GM19463 (cell line): ENCODE measurements at regions not wholly inside any gene's neighbourhood (a gene's known extent, or its start where the extent isn't known, plus 50 kb on each side); places are given as distances from the start of the nearest gene placed in this dataset.

Experiments used
- ATAC-seq: cut with Tn5 transposase; IDR thresholded peaks from one replicate; pipeline ENCODE4 v1.9.1; 2021; ENCODE audit warnings: mild to moderate bottlenecking, moderate library complexity; ENCODE audit not compliant: unreplicated experiment

- ATAC-seq: no peak
These were observed 116.3 kb upstream of the ADAMTS5 start for GRCh38 chr21:27083144-27083543.

DNA sequence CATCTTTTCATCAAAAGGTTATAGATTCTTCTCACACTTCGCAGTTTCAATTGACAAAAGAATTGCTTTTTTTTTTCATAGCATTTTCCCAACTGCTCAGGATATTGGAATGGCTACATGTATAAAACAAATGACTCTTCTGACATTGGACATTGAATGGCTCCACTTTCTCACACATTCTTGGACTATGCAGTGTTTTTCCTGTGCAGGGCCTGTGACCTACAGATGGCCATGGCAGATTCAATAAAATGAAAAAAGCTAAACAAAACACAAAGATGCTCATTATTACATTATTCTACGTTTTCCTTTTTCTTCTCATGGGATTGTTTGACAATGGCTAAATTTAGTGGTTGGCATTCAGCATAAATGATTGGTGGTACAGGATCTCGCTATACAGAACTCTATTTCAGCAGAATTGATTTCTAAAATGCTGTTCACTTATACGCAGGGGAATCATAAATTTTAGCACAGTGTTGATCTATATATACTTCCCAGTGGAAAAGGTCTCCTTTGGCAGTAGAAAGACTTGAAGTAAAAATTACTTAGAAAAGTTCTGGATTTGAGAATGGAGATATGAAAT, 115.6 kb upstream of the ADAMTS5 start:
- no peak for ATAC-seq

- ATAC-seq: no peak
These were observed 112.8 kb upstream of the ADAMTS5 start for GRCh38 chr21:27079636-27080240.

- ATAC-seq: no peak
These were observed 112.0 kb upstream of the ADAMTS5 start for GRCh38 chr21:27078915-27079314.

GRCh38 chr21:27077501-27077900, 110.6 kb upstream of the ADAMTS5 start:
- ATAC-seq: no peak

DNA sequence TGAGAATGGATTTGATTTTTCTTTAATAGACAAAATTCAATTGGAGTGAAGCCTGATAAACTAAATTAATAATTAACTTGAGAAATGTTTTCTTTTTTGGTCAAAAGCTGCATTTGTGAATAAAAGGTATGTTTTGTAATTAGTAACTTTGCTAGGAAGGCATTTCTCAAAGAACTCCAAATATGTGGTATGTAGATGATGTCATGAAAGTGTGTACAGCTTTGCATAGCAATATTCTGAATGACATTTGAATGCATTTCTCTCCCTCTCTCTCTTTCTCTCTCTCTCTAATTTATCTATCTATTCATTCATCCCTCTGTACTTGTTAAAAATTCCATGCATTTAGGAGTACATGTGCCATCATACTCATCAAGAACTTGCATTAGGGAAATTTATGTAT, 109.1 kb upstream of the ADAMTS5 start:
- no peak for ATAC-seq

DNA sequence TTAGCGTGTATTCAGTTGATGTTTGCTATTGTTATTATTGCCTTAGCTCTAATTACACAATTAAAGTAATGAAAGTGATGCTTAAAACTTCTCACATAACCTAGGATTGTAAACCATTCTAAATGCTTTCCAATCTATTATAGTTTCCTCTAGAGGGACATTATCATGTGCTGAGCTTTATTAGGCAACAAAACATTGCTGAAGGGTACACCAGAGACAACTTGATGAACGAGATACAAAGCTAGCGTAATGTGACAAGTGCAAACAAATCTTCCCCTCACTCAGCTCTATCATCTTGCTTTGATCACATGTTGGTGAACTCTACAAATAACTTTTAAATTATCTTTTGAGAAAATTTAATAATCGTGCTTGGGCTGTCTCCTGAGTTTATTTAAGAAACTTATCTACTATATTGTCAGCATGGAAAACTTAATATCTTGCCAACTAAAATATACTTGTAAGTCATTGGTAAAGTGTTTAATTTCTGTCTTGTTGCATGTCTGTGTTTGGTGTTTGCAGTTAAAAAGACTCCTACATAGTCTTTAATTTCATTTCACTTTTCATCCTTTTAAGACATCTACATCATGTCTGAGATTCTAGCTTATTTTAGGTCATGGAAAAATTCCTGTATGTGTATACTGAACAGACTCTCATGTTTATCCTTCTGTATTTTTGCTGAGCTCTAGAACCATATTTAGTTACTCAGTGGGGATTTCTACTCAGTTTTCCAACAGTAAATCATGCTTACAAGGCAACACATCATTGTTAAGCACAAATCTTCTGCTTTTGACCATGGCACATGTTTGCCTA, 104.2 kb upstream of the ADAMTS5 start:
- no peak for ATAC-seq

DNA sequence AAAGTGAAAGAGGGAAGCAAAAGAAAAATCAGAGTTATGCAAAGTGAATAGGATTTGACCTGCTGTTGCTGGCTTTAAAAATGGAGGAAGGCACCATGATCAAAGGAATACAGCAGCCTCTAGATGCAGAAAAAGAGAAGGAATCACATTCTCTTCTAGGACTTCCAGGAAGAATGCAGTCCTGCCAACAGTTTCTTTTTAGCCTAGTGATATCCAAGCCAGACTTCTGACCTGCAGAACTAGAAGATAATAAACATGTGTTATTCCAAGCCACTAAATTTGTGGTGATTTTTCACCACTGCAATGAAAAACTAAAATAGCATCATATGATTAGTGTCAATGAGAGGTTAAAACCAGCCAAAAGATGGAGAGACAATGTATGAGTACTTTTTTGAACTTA, 101.9 kb upstream of the ADAMTS5 start:
- ATAC-seq: no peak

GRCh38 chr21:27067226-27067625, 100.3 kb upstream of the ADAMTS5 start:
- no peak for ATAC-seq

- no peak for ATAC-seq
These were observed 95.6 kb upstream of the ADAMTS5 start for GRCh38 chr21:27062443-27062842.

DNA sequence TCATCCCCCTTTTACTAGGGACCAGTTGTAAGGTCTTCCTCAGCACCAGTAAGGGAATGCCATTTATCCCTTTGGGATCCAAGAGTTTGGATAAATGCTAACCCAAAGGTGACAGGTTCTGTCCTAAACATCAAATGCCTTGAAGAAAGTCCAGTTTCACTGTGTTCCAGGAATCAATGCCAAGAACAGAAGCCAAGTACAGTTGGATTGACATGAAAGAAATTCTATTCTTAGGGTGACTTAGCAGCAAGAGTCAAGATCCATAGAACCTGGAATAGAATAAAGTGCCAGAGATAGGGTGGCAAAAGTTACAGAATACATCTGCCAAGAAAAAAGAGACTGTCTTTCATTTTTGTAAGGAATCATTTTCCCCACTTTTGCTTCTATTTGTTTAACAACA, 94.9 kb upstream of the ADAMTS5 start:
- ATAC-seq: no peak

- ATAC-seq: no peak
These were observed 93.3 kb upstream of the ADAMTS5 start for GRCh38 chr21:27060190-27060589.

DNA sequence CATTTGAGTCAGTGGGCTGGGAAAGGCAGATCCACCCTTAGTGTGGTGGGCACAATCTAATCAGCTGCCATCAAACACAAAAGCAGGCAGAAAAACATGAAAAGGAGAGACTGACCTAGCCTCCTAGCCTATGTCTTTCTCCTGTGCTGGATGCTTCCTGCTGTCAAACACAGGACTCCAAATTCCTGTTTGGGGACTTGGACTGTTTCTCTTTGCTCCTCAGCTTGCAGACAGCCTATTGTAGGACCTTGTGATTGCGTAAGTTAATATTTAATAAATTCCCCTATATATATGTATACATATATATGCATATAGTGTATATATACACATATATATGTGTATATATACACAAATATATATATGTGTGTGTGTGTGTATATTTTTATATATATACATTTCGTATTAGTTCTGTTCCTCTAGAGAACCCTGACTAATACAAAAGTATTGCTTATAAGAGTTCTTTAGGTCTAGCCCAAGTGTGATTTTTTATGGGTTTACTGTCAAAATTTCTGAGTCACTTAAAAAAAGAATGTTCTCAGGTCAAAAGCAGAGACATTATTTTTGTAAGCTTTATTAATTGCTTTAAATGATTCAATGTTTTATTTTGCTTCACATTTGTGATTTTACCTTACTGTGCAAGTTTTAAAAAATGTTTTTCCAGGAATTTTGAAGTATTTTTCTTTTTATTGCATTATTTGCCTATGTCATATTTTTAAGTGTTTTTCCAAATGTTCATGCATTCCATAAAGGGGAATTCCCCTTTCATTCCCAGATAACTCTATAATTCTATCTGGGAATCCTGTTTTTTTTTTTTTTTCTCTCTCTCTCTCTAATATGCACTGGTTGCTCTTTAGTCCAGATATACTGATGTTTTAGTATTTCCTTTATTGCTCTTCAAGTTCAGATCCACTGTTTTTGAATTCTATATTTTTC, 92.1 kb upstream of the ADAMTS5 start:
- ATAC-seq: no peak

DNA sequence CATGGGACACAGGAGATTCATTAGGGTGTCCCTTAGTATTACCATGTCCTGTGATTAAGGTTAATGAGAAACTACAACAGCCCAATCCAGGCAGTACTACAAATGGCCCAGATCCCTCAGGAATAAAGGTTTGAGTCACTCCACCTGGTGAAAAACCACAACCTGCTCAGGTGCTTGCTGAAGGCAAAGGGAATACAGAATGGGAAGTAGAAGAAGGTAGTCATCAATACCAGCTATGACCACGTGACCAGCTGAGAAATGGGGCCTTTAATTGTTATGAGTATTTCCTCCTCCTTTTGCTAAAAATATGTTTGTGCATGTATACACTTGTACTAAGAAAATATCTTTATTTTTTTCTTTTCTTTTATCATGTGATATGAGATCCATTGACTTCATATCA, 91.1 kb upstream of the ADAMTS5 start:
- no peak for ATAC-seq

- ATAC-seq: no peak
These were observed 80.9 kb upstream of the ADAMTS5 start for GRCh38 chr21:27047658-27048314.

DNA sequence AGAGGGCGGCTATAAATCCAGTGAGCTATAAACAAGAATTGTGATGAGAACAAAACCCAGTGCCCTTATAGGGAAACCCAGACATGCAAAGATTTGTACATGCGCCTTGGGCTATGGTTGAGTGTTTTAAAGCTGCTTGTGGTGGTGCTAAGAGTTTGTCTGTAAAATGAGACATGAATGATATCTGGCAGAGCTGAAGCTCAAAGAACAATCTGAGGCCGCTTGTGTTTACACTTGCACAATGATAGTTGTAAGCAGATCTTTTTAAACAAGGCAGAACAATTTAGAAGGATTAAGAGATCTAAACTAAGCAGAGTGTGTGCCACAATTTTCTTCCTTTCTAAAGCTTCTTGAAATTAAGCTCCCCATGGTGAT, 80.4 kb upstream of the ADAMTS5 start:
- ATAC-seq: no peak

DNA sequence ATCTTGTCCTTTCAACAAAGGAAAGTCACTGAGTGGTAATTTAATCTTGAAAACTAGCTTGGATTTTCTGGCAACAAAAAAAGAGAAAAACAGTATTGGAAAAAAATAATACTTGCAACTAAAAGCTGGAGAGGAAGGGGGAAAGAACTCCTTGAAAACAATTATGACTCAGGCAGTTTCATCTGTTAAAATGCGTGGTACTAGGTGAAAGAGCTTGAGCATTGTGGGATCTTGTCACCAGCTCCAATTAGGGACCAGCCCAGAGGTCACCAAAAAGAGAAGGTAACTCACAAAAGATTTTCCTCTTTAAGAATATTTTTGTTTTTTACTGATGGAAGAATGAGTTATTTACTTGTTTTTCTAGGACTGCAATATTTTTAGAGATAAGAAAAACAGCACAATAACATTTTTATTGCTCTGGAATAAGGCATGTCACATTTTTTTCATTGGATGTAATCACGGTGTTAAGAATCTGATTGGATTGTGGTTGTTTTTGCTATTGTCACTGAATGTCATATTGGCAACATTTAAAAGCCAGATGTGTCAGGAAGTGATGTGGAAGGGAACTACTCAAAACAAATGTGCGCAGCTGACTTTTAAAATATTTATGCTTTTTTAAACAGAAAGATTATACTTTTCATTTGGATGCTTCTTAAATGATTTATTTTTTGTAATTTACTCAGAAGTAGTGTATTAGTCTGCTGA, 78.5 kb upstream of the ADAMTS5 start:
- ATAC-seq: no peak

- no peak for ATAC-seq
These were observed 76.5 kb upstream of the ADAMTS5 start for GRCh38 chr21:27043377-27043776.

- ATAC-seq: no peak
These were observed 74.0 kb upstream of the ADAMTS5 start for GRCh38 chr21:27040738-27041469.
